Endothelial cell of umbilical vein (primary cell): ENCODE measurements at regions not wholly inside any gene's neighbourhood (a gene's known extent, or its start where the extent isn't known, plus 50 kb on each side); places are given as distances from the start of the nearest gene placed in this dataset.

Experiments used
- BruUV-seq: library from RNA; stranded (reverse); fragments of 400-500 nt; replicated peaks from 2 replicates; lab custom pipeline; 2021; lab: Mats Ljungman, UMichigan
- CTCF ChIA-PET: fragments of 300-600, 350-600 bp; sonication (Branson Sonifier 250); formaldehyde crosslinking; loops from one replicate; lab custom pipeline; 2021; ENCODE audit warnings: antibody characterized with exemption, inconsistent platforms; lab: Charles Lee
- POLR2A ChIA-PET: fragments of 300-600, 350-600 bp; sonication (Branson Sonifier 250); formaldehyde crosslinking; loops from one replicate; lab custom pipeline; 2021; ENCODE audit warnings: antibody characterized with exemption, inconsistent platforms; lab: Charles Lee
- DNase-seq: peaks from one replicate; pipeline ENCODE4 v3.0.0-alpha.2; 2011; ENCODE audit warnings: low read depth, low spot score
- FAIRE-seq: peaks from 2 replicates; lab custom pipeline; 2011; peaks lifted over from hg19 to GRCh38; lab: Jason Lieb, UNC
- H2AFZ ChIP-seq: 2 replicates; pipeline ENCODE4 v1.6.0; 2012; ENCODE audit warnings: low read depth, low read length, control low read depth, inconsistent platforms
- H3K27ac ChIP-seq: 2 replicates; pipeline ENCODE4 v1.5.1; 2011; ENCODE audit warnings: low read depth, mild to moderate bottlenecking, control low read depth, low read length, moderate library complexity; ENCODE audit not compliant: insufficient read depth
- H3K27me3 ChIP-seq, 2 experiments: 2 replicates each; pipeline versions ENCODE4 v1.6.0 to v1.6.1; 2011; ENCODE audit warnings: low read length in 2 of 2, mixed read lengths in 1 of 2; ENCODE audit not compliant: control insufficient read depth in 2 of 2, insufficient read depth in 2 of 2
- H3K36me3 ChIP-seq, 2 experiments: 2 replicates in 1 of 2; 3 replicates in 1 of 2; pipeline ENCODE4 v1.5.1; 2011; ENCODE audit warnings: low read length in 2 of 2, mild to moderate bottlenecking in 1 of 2, moderate library complexity in 1 of 2; ENCODE audit not compliant: control insufficient read depth in 2 of 2, insufficient read depth in 2 of 2; ENCODE audit errors: extremely low read depth in 1 of 2
- H3K4me1 ChIP-seq: 3 replicates; pipeline ENCODE4 v1.5.1; 2011; ENCODE audit warnings: mild to moderate bottlenecking, low read length; ENCODE audit not compliant: control insufficient read depth, insufficient read depth; ENCODE audit errors: extremely low read depth
- H3K4me2 ChIP-seq: 2 replicates; pipeline ENCODE4 v1.6.1; 2011; ENCODE audit warnings: low read length, control low read depth, mixed read lengths; ENCODE audit not compliant: insufficient read depth
- H3K4me3 ChIP-seq, 3 experiments: fragments of 200-600 bp in 1 of 3; sonication (generic), shearing (Covaris generic) in 1 of 3; replicated peaks in 1 of 3; 2 replicates each; pipeline ENCODE4 v1.5.1; 2011 to 2016; ENCODE audit warnings: control low read depth in 3 of 3, low read length in 3 of 3, mild to moderate bottlenecking in 2 of 3, inconsistent platforms in 1 of 3, low read depth in 1 of 3, moderate library complexity in 1 of 3; ENCODE audit not compliant: insufficient read depth in 1 of 3
- H3K79me2 ChIP-seq: 2 replicates; pipeline ENCODE4 v1.6.0; 2012; ENCODE audit warnings: low read length, inconsistent platforms; ENCODE audit not compliant: control insufficient read depth, insufficient read depth
- H3K9ac ChIP-seq: replicated peaks from 2 replicates; pipeline ENCODE3; 2011; ENCODE audit warnings: low read length, control low read depth; ENCODE audit not compliant: insufficient read depth; ENCODE audit errors: extremely low read depth
- H3K9me1 ChIP-seq: replicated peaks from 3 replicates; pipeline ENCODE4 v1.6.0; 2011; ENCODE audit warnings: mild to moderate bottlenecking, low read length; ENCODE audit not compliant: control insufficient read depth, insufficient read depth; ENCODE audit errors: extremely low read depth
- H3K9me3 ChIP-seq: replicated peaks from 2 replicates; pipeline ENCODE4 v1.5.1; 2012; ENCODE audit warnings: low read length, inconsistent platforms; ENCODE audit not compliant: control insufficient read depth, insufficient read depth
- H4K20me1 ChIP-seq: replicated peaks from 2 replicates; pipeline ENCODE3; 2011; ENCODE audit warnings: mild to moderate bottlenecking, low read length; ENCODE audit not compliant: control insufficient read depth, insufficient read depth; ENCODE audit errors: extremely low read depth
- CTCF ChIP-seq, 2 donors: IDR thresholded peaks; 1 replicate in 1 of 2; 2 replicates in 1 of 2; pipeline ENCODE4 v1.5.1; 2011; ENCODE audit warnings: low read length in 2 of 2, mild to moderate bottlenecking in 2 of 2, moderate library complexity in 2 of 2, control low read depth in 1 of 2, inconsistent platforms in 1 of 2, low read depth in 1 of 2; ENCODE audit not compliant: insufficient read depth in 1 of 2; ENCODE audit errors: extremely low read depth in 1 of 2
- EZH2 ChIP-seq: IDR thresholded peaks from 2 replicates; pipeline ENCODE4 v1.6.1; 2012; ENCODE audit warnings: borderline replicate concordance, low read depth, mild to moderate bottlenecking, moderate library complexity, low read length, inconsistent platforms; ENCODE audit not compliant: severe bottlenecking
- FOS ChIP-seq: IDR thresholded peaks from 2 replicates; pipeline ENCODE4 v1.6.1; 2011; ENCODE audit warnings: mild to moderate bottlenecking, low read length, moderate library complexity, borderline replicate concordance; ENCODE audit not compliant: insufficient read depth
- GATA2 ChIP-seq: IDR thresholded peaks from 2 replicates; pipeline ENCODE4 v1.7.0; 2011; ENCODE audit warnings: low read depth, mild to moderate bottlenecking, moderate library complexity, mixed read lengths, low read length; ENCODE audit not compliant: insufficient read length, insufficient read depth
- JUN ChIP-seq: IDR thresholded peaks from 2 replicates; pipeline ENCODE4 v1.6.1; 2011; ENCODE audit warnings: borderline replicate concordance, low read depth; ENCODE audit not compliant: insufficient read length, insufficient read depth
- MAX ChIP-seq: IDR thresholded peaks from 2 replicates; pipeline ENCODE4 v1.6.1; 2011; ENCODE audit not compliant: insufficient read depth, insufficient read length
- MYC ChIP-seq: IDR thresholded peaks from one replicate; pipeline ENCODE4 v1.6.1; 2011; ENCODE audit warnings: mild to moderate bottlenecking, low read depth, low read length
- POLR2A ChIP-seq: IDR thresholded peaks from 2 replicates; pipeline ENCODE4 v1.6.1; 2012; ENCODE audit warnings: low read depth, mild to moderate bottlenecking, control low read depth, low read length
- POLR2AphosphoS5 ChIP-seq: IDR thresholded peaks from 2 replicates; pipeline ENCODE4 v1.6.1; 2012; ENCODE audit warnings: low read depth, mild to moderate bottlenecking, control low read depth, low read length, moderate library complexity; ENCODE audit not compliant: insufficient read depth
- dilution Hi-C: fragments of 300-500 bp; cut with MboI; formaldehyde crosslinking; loops from one replicate; pipeline ENCODE4 v1.15.0; 2019; ENCODE audit warnings: low sequenced_read_pairs; ENCODE audit not compliant: extremely low pct_ligation_motif_present
- intact Hi-C: fragments of 100-400 bp; cut with micrococcal nuclease; formaldehyde crosslinking; loops from one replicate; pipeline ENCODE4 v1.10.0; 2022

- Histone ChIP-seq H3K36me3 (no peaks in the 10 kb centered on the region), H3K4me1 (no peaks in the 10 kb centered on the region), H4K20me1 (no peaks in the 10 kb centered on the region), H3K79me2 (no peaks in the 10 kb centered on the region), H2AFZ (no peak overlapping the region), H3K4me3 (no peak overlapping the region), H3K9me3 (no peaks in the 10 kb centered on the region), H3K27me3 (no peaks in the 10 kb centered on the region), H3K9ac (no peak overlapping the region), H3K27ac (no peak overlapping the region), H3K9me1 (no peaks in the 10 kb centered on the region), H3K4me2 (no peak overlapping the region)
- FAIRE-seq = no peak
- POLR2A ChIA-PET = no interaction called here
- dilution Hi-C loops = no loop called here
- TF ChIP-seq FOS (no peak), CTCF (IDR thresholded peaks at IDR 0.05; ENCODE audit: extremely low read depth in 1 of 2, insufficient read depth in 1 of 2, low read depth in 1 of 2, low read length in 2 of 2) (no peak), POLR2A (no peak)
- intact Hi-C loops = no loop called here
- CTCF ChIA-PET = no interaction called here
- no TSS peak for BruUV-seq
- DNase-seq = no peak
These were observed 331.5 kb upstream of the CFAP20DC start for GRCh38 chr3:59381282-59381681.

- Histone ChIP-seq H3K4me3 (no peak overlapping the region), H3K27ac (no peak overlapping the region), H3K9ac (no peak overlapping the region), H3K4me1 (no peaks in the 10 kb centered on the region), H3K9me3 (no peaks in the 10 kb centered on the region), H3K9me1 (no peaks in the 10 kb centered on the region), H3K27me3 (no peaks in the 10 kb centered on the region), H3K4me2 (no peak overlapping the region), H2AFZ (no peak overlapping the region), H4K20me1 (no peaks in the 10 kb centered on the region), H3K79me2 (no peaks in the 10 kb centered on the region), H3K36me3 (no peaks in the 10 kb centered on the region)
- dilution Hi-C loops = no loop called here
- BruUV-seq = no TSS peak
- FAIRE-seq (no peak), DNase-seq (no peak)
- ChIA-PET CTCF (no interaction called here), POLR2A (no interaction called here)
- intact Hi-C loops = no loop called here
- TF ChIP-seq MAX (no peak), JUN (no peak), EZH2 (no peak), FOS (no peak), GATA2 (no peak), CTCF (IDR thresholded peaks at IDR 0.05; ENCODE audit: extremely low read depth in 1 of 2, insufficient read depth in 1 of 2, low read depth in 1 of 2, low read length in 2 of 2) (no peak), MYC (no peak), POLR2A (no peak), POLR2AphosphoS5 (no peak)
These were observed 330.3 kb upstream of the CFAP20DC start for GRCh38 chr3:59380146-59380545.
